SU-DHL-6 (cell line): ENCODE measurements at regions not wholly inside any gene's neighbourhood (a gene's known extent, or its start where the extent isn't known, plus 50 kb on each side); places are given as distances from the start of the nearest gene placed in this dataset.

ENCODE experiments used
- EZH2phosphoT487 ChIP-seq: fragments of 200-600 bp; sonication (generic), shearing (Covaris generic); conservative IDR thresholded peaks from 2 replicates; pipeline ENCODE4 v1.6.1; 2018; ENCODE audit warnings: mild to moderate bottlenecking, antibody characterized with exemption, low read length, moderate library complexity, mixed read lengths
- TF ChIP-seq, protein P1 (sequence below): fragments of 200-600 bp; sonication (generic); IDR thresholded peaks from one replicate; pipeline ENCODE4 v1.5.1; 2017; ENCODE audit warnings: antibody characterized with exemption, mild to moderate bottlenecking, low read length, moderate library complexity; ENCODE audit not compliant: insufficient read depth, poor library complexity, severe bottlenecking

- TF ChIP-seq, protein P1, sequence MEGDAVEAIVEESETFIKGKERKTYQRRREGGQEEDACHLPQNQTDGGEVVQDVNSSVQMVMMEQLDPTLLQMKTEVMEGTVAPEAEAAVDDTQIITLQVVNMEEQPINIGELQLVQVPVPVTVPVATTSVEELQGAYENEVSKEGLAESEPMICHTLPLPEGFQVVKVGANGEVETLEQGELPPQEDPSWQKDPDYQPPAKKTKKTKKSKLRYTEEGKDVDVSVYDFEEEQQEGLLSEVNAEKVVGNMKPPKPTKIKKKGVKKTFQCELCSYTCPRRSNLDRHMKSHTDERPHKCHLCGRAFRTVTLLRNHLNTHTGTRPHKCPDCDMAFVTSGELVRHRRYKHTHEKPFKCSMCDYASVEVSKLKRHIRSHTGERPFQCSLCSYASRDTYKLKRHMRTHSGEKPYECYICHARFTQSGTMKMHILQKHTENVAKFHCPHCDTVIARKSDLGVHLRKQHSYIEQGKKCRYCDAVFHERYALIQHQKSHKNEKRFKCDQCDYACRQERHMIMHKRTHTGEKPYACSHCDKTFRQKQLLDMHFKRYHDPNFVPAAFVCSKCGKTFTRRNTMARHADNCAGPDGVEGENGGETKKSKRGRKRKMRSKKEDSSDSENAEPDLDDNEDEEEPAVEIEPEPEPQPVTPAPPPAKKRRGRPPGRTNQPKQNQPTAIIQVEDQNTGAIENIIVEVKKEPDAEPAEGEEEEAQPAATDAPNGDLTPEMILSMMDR = no peak
- TF ChIP-seq EZH2phosphoT487 = no peak
These were observed 540.6 kb downstream of the RIT2 start for GRCh38 chr18:42574871-42575270.
